Keratinocyte (primary cell): ENCODE measurements at regions not wholly inside any gene's neighbourhood (a gene's known extent, or its start where the extent isn't known, plus 50 kb on each side); places are given as distances from the start of the nearest gene placed in this dataset.
A peak's percentile ranks its signal among the peaks of the same experiment; 100 is the strongest.

Source experiments
- DNase-seq: peaks from one replicate; pipeline ENCODE4 v3.0.0-alpha.2; 2011; ENCODE audit warnings: low read depth, missing footprints, low spot score
- FAIRE-seq: peaks from 2 replicates; lab custom pipeline; 2011; peaks lifted over from hg19 to GRCh38; lab: Jason Lieb, UNC
- H2AFZ ChIP-seq: 2 replicates; pipeline ENCODE4 v1.6.0; 2012; ENCODE audit warnings: low read length, control low read depth, inconsistent platforms; ENCODE audit not compliant: control insufficient read depth
- H3K27ac ChIP-seq: 2 replicates; pipeline ENCODE4 v1.5.1; 2011; ENCODE audit warnings: low read length; ENCODE audit not compliant: control insufficient read depth, insufficient read depth
- H3K27me3 ChIP-seq: 3 replicates; pipeline ENCODE4 v1.6.0; 2011; ENCODE audit warnings: low read length; ENCODE audit not compliant: control insufficient read depth, insufficient read depth; ENCODE audit errors: extremely low read depth
- H3K36me3 ChIP-seq, 2 experiments: 2 replicates in 1 of 2; 3 replicates in 1 of 2; pipeline ENCODE4 v1.5.1; 2011; ENCODE audit warnings: low read length in 2 of 2, mild to moderate bottlenecking in 1 of 2; ENCODE audit not compliant: control insufficient read depth in 2 of 2, insufficient read depth in 2 of 2; ENCODE audit errors: extremely low read depth in 1 of 2
- H3K4me1 ChIP-seq: 3 replicates; pipeline ENCODE4 v1.5.1; 2011; ENCODE audit warnings: low read length; ENCODE audit not compliant: control insufficient read depth, insufficient read depth; ENCODE audit errors: extremely low read depth
- H3K4me2 ChIP-seq: 3 replicates; pipeline ENCODE4 v1.6.0; 2011; ENCODE audit warnings: low read depth, low read length; ENCODE audit not compliant: control insufficient read depth, insufficient read depth; ENCODE audit errors: extremely low read depth
- H3K4me3 ChIP-seq, 3 experiments: fragments of 200-600 bp in 1 of 3; sonication (generic) in 1 of 3; 2 replicates in 2 of 3; 3 replicates in 1 of 3; pipeline ENCODE4 v1.5.1; 2011 to 2016; ENCODE audit warnings: low read length in 3 of 3, mild to moderate bottlenecking in 3 of 3, control low read depth in 2 of 3, inconsistent platforms in 1 of 3, low read depth in 1 of 3, mixed read lengths in 1 of 3, mixed run types in 1 of 3, moderate library complexity in 1 of 3; ENCODE audit not compliant: control insufficient read depth in 2 of 3, insufficient read depth in 2 of 3; ENCODE audit errors: extremely low read depth in 1 of 3
- H3K79me2 ChIP-seq: 2 replicates; pipeline ENCODE4 v1.6.0; 2012; ENCODE audit warnings: low read length; ENCODE audit not compliant: control insufficient read depth, insufficient read depth
- H3K9ac ChIP-seq: 3 replicates; pipeline ENCODE4 v1.6.0; 2011; ENCODE audit warnings: low read length; ENCODE audit not compliant: control insufficient read depth, insufficient read depth; ENCODE audit errors: extremely low read depth
- H3K9me1 ChIP-seq: 3 replicates; pipeline ENCODE4 v1.6.0; 2011; ENCODE audit warnings: low read length; ENCODE audit not compliant: control insufficient read depth, insufficient read depth; ENCODE audit errors: extremely low read depth
- H3K9me3 ChIP-seq: 2 replicates; pipeline ENCODE4 v1.5.1; 2012; ENCODE audit warnings: low read depth, low read length; ENCODE audit not compliant: control insufficient read depth
- H4K20me1 ChIP-seq: 3 replicates; pipeline ENCODE4 v1.6.0; 2011; ENCODE audit warnings: low read length; ENCODE audit not compliant: control insufficient read depth, insufficient read depth; ENCODE audit errors: extremely low read depth
- CTCF ChIP-seq, 3 experiments: IDR thresholded peaks in 1 of 3; conservative IDR thresholded peaks in 1 of 3; optimal IDR thresholded peaks in 1 of 3; 2 replicates in 2 of 3; 3 replicates in 1 of 3; pipeline versions ENCODE3 to v1.5.1; 2011; ENCODE audit warnings: low read length in 3 of 3, mild to moderate bottlenecking in 3 of 3, moderate library complexity in 2 of 3, control low read depth in 1 of 3, inconsistent platforms in 1 of 3; ENCODE audit not compliant: insufficient read depth in 2 of 3; ENCODE audit errors: extremely low read depth in 1 of 3
- EZH2 ChIP-seq: IDR thresholded peaks from one replicate; pipeline ENCODE4 v1.6.1; 2012; ENCODE audit warnings: inconsistent platforms, mild to moderate bottlenecking, low read length, moderate library complexity
- dilution Hi-C: fragments of 300-500 bp; cut with MboI; formaldehyde crosslinking; loops from one replicate; pipeline ENCODE4 v1.7.0; 2020; ENCODE audit warnings: low sequenced_read_pairs; ENCODE audit not compliant: extremely low pct_ligation_motif_present

- no peak for TF ChIP-seq EZH2
- no peak for TF ChIP-seq CTCF (optimal IDR thresholded peaks at IDR 0.05 in 1 of 3, IDR thresholded peaks at IDR 0.05 in 1 of 3, conservative IDR thresholded peaks at IDR 0.05 in 1 of 3; ENCODE audit: extremely low read depth in 1 of 3, insufficient read depth in 2 of 3, low read length in 3 of 3)
- no peaks in the 10 kb centered on the region for H3K36me3 ChIP-seq
- H3K4me2 ChIP-seq, result peak overlapping the region; percentile 89
- no peaks in the 10 kb centered on the region for H3K79me2 ChIP-seq
- H3K27me3 ChIP-seq, result peaks cover 33% of the 10 kb centered on the region
- H3K27ac ChIP-seq, result no peak overlapping the region
- H2AFZ ChIP-seq, result peak overlapping the region; percentile 42
- dilution Hi-C loops, result no loop called here
- H3K9me1 ChIP-seq, result no peaks in the 10 kb centered on the region
- H3K4me1 ChIP-seq, result peaks cover 21% of the 10 kb centered on the region
- no peaks in the 10 kb centered on the region for H3K9me3 ChIP-seq
- FAIRE-seq (peak; percentile 17), DNase-seq (no peak)
- H4K20me1 ChIP-seq, result no peaks in the 10 kb centered on the region
- peak overlapping the region; percentile 24 to 81 (median 69) for H3K4me3 ChIP-seq
- no peak overlapping the region for H3K9ac ChIP-seq
Measured at GRCh38 chr6:28807682-28808280, 116.0 kb downstream of the TRIM27 start.

GRCh38 chr6:28808383-28808782 is 115.4 kb downstream of the TRIM27 start:
- peak overlapping the region; percentile 24 to 81 (median 69) for H3K4me3 ChIP-seq
- no peaks in the 10 kb centered on the region for H3K9me1 ChIP-seq
- DNase-seq (no peak), FAIRE-seq (no peak)
- H3K4me2 ChIP-seq, result peak overlapping the region; percentile 89
- no peak overlapping the region for H3K9ac ChIP-seq
- H4K20me1 ChIP-seq, result no peaks in the 10 kb centered on the region
- H3K4me1 ChIP-seq, result peaks cover 21% of the 10 kb centered on the region
- H3K9me3 ChIP-seq, result no peaks in the 10 kb centered on the region
- no peaks in the 10 kb centered on the region for H3K36me3 ChIP-seq
- H3K79me2 ChIP-seq, result no peaks in the 10 kb centered on the region
- peaks cover 39% of the 10 kb centered on the region for H3K27me3 ChIP-seq
- dilution Hi-C loops, result no loop called here
- H2AFZ ChIP-seq, result peak overlapping the region; percentile 42
- H3K27ac ChIP-seq, result no peak overlapping the region
- TF ChIP-seq CTCF (optimal IDR thresholded peaks at IDR 0.05 in 1 of 3, IDR thresholded peaks at IDR 0.05 in 1 of 3, conservative IDR thresholded peaks at IDR 0.05 in 1 of 3; ENCODE audit: extremely low read depth in 1 of 3, insufficient read depth in 2 of 3, low read length in 3 of 3) (no peak), EZH2 (no peak)
